GM23338 (cell line): ENCODE measurements at regions not wholly inside any gene's neighbourhood (a gene's known extent, or its start where the extent isn't known, plus 50 kb on each side); places are given as distances from the start of the nearest gene placed in this dataset.

Source experiments
- ATAC-seq: fragments of 200-7000 bp; cut with Tn5 transposase; 3 replicates; pipeline ENCODE4 v1.9.1; 2020
- DNase-seq: peaks from one replicate; pipeline ENCODE4 v3.0.0-alpha.2; 2015; ENCODE audit warnings: low spot score
- H2AFZ ChIP-seq: fragments of 200-600 bp; sonication (generic); 2 replicates; pipeline ENCODE4 v1.8.0; 2016; ENCODE audit warnings: antibody characterized with exemption, mild to moderate bottlenecking, moderate library complexity
- H3F3A ChIP-seq: fragments of 200-600 bp; sonication (generic); replicated peaks from 2 replicates; pipeline ENCODE4 v1.8.0; 2017; ENCODE audit warnings: antibody characterized with exemption, mixed run types, low read depth
- H3K27ac ChIP-seq: fragments of 200-600 bp; sonication (generic); 2 replicates; pipeline ENCODE4 v1.6.1; 2016; ENCODE audit warnings: low read depth
- H3K27me3 ChIP-seq: fragments of 200-600 bp; sonication (generic); 2 replicates; pipeline ENCODE4 v1.8.0; 2016; ENCODE audit warnings: mild to moderate bottlenecking, mixed run types, moderate library complexity; ENCODE audit not compliant: insufficient read depth
- H3K36me3 ChIP-seq: fragments of 200-600 bp; sonication (generic); 2 replicates; pipeline ENCODE4 v1.8.0; 2016; ENCODE audit warnings: mild to moderate bottlenecking; ENCODE audit not compliant: insufficient read depth
- H3K4me1 ChIP-seq: fragments of 200-600 bp; sonication (generic); 2 replicates; pipeline ENCODE4 v1.8.0; 2016; ENCODE audit warnings: mild to moderate bottlenecking, moderate library complexity; ENCODE audit not compliant: insufficient read depth
- H3K4me2 ChIP-seq: fragments of 200-600 bp; sonication (generic); 2 replicates; pipeline ENCODE4 v1.7.1; 2017; ENCODE audit warnings: mixed run types
- H3K4me3 ChIP-seq: fragments of 200-600 bp; sonication (generic); 2 replicates; pipeline ENCODE4 v1.6.1; 2016; ENCODE audit warnings: mixed run types
- H3K79me2 ChIP-seq: fragments of 200-600 bp; sonication (generic); replicated peaks from 2 replicates; pipeline ENCODE4 v1.8.0; 2017; ENCODE audit warnings: mild to moderate bottlenecking; ENCODE audit not compliant: insufficient read depth
- H3K9me2 ChIP-seq: fragments of 200-600 bp; sonication (generic); 2 replicates; pipeline ENCODE4 v1.8.0; 2017; ENCODE audit not compliant: insufficient read depth
- H4K20me1 ChIP-seq: fragments of 200-600 bp; sonication (generic); replicated peaks from 2 replicates; pipeline ENCODE4 v1.8.0; 2017; ENCODE audit warnings: mild to moderate bottlenecking; ENCODE audit not compliant: insufficient read depth
- H3K27ac Mint-ChIP-seq: 2 replicates; pipeline ENCODE4 v1.8.0; 2020; ENCODE audit warnings: inconsistent platforms, mild to moderate bottlenecking, moderate library complexity, mixed read lengths
- H3K27me3 Mint-ChIP-seq: 3 replicates; pipeline ENCODE4 v1.8.0; 2022; ENCODE audit warnings: low read depth, mild to moderate bottlenecking, moderate library complexity, mixed read lengths, inconsistent platforms; ENCODE audit not compliant: insufficient read depth, poor library complexity
- H3K36me3 Mint-ChIP-seq: 3 replicates; pipeline ENCODE4 v1.8.0; 2021; ENCODE audit warnings: low read depth, mild to moderate bottlenecking, inconsistent platforms, moderate library complexity, mixed read lengths
- H3K4me1 Mint-ChIP-seq: 3 replicates; pipeline ENCODE4 v1.8.0; 2020; ENCODE audit warnings: mild to moderate bottlenecking, inconsistent platforms, mixed read lengths
- H3K4me3 Mint-ChIP-seq: 3 replicates; pipeline ENCODE4 v1.8.0; 2021; ENCODE audit warnings: moderate library complexity, mild to moderate bottlenecking, inconsistent platforms, mixed read lengths
- H3K9me3 Mint-ChIP-seq: 3 replicates; pipeline ENCODE4 v1.8.0; 2020; ENCODE audit warnings: moderate library complexity, mild to moderate bottlenecking, inconsistent platforms, mixed read lengths
- CREB1 ChIP-seq: fragments of 250-450 bp; sonication (Bioruptor Pico); IDR thresholded peaks from 2 replicates; pipeline ENCODE4 v1.5.0; 2020; ENCODE audit warnings: low read depth, mild to moderate bottlenecking, moderate library complexity
- EZH2 ChIP-seq: fragments of 200-600 bp; sonication (generic); IDR thresholded peaks from one replicate; pipeline ENCODE4 v1.8.0; 2017; ENCODE audit warnings: antibody characterized with exemption, mild to moderate bottlenecking, low read depth; ENCODE audit not compliant: unreplicated experiment
- EZH2phosphoT487 ChIP-seq: fragments of 200-600 bp; sonication (generic); IDR thresholded peaks from one replicate; pipeline ENCODE4 v1.8.1; 2018; ENCODE audit warnings: antibody characterized with exemption; ENCODE audit not compliant: unreplicated experiment
- JUNB ChIP-seq: IDR thresholded peaks from one replicate; pipeline ENCODE4 v1.6.1; 2016; ENCODE audit warnings: antibody characterized with exemption; ENCODE audit not compliant: unreplicated experiment
- NANOG ChIP-seq: IDR thresholded peaks from 2 replicates; pipeline ENCODE4 v1.6.1; 2016; ENCODE audit warnings: antibody characterized with exemption, borderline replicate concordance
- POLR2AphosphoS5 ChIP-seq: IDR thresholded peaks from 2 replicates; pipeline ENCODE4 v1.6.1; 2016; ENCODE audit warnings: antibody characterized with exemption, low read depth
- STAT1 ChIP-seq: IDR thresholded peaks from one replicate; pipeline ENCODE4 v1.6.1; 2016; ENCODE audit warnings: antibody characterized with exemption; ENCODE audit not compliant: unreplicated experiment
- ZNF114 ChIP-seq: fragments of 250-450 bp; sonication (Bioruptor Pico); IDR thresholded peaks from 2 replicates; pipeline ENCODE4 v1.5.0; 2020; ENCODE audit warnings: mild to moderate bottlenecking, moderate library complexity
- ZNF331 ChIP-seq: fragments of 250-450 bp; sonication (Bioruptor Pico); IDR thresholded peaks from 2 replicates; pipeline ENCODE4 v1.5.0; 2020; ENCODE audit warnings: low read depth, mild to moderate bottlenecking, moderate library complexity
- TF ChIP-seq, protein P1 (sequence below): IDR thresholded peaks from one replicate; pipeline ENCODE4 v1.6.1; 2018; ENCODE audit warnings: antibody characterized with exemption; ENCODE audit not compliant: unreplicated experiment
- TF ChIP-seq, protein P2 (sequence below): IDR thresholded peaks from 2 replicates; pipeline ENCODE4 v1.6.1; 2016; ENCODE audit warnings: antibody characterized with exemption
- TF ChIP-seq, protein P3 (sequence below): fragments of 250-450 bp; sonication (Bioruptor Pico); IDR thresholded peaks from 2 replicates; pipeline ENCODE4 v1.5.0; 2020; ENCODE audit warnings: mild to moderate bottlenecking, moderate library complexity

DNA sequence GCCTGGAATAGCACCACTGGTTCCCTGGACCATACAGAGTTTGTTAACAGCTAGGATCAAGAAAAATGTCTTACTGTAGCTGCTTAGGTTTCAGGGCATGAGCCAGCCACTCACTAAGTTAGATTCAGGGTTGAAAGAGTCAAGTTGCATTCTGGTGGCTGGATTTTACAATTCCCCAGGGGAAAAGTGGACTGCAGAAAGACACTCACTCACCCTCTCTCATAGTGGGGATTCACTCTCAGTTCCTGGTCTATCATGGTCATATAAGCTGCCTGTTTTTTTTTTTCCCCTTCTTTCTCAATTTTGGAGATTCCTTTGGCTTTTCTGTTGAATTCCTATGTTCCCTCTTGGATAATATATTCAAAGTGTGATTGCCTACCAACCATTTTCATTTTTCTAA lies 744.2 kb upstream of the GRIA3 start:
- ATAC-seq = no peak
- no peaks in the 10 kb centered on the region for H3K79me2 ChIP-seq
- H3K4me3 Mint-ChIP-seq = no peak overlapping the region
- H3K4me3 ChIP-seq = no peak overlapping the region
- H3K27me3 ChIP-seq = no peaks in the 10 kb centered on the region
- H3K27ac Mint-ChIP-seq = no peak overlapping the region
- no peak overlapping the region for H2AFZ ChIP-seq
- H4K20me1 ChIP-seq = no peaks in the 10 kb centered on the region
- no peaks in the 10 kb centered on the region for H3K27me3 Mint-ChIP-seq
- H3K27ac ChIP-seq = no peak overlapping the region
- H3K9me2 ChIP-seq = no peaks in the 10 kb centered on the region
- no peak for DNase-seq
- H3K36me3 ChIP-seq = no peaks in the 10 kb centered on the region
- H3F3A ChIP-seq = no peaks in the 10 kb centered on the region
- no peaks in the 10 kb centered on the region for H3K36me3 Mint-ChIP-seq
- no peaks in the 10 kb centered on the region for H3K4me1 ChIP-seq
- no peak overlapping the region for H3K4me2 ChIP-seq
- TF ChIP-seq ZNF331 (CRISPR knock-in tag) = no peak
- no peaks in the 10 kb centered on the region for H3K9me3 Mint-ChIP-seq
- no peaks in the 10 kb centered on the region for H3K4me1 Mint-ChIP-seq

DNA sequence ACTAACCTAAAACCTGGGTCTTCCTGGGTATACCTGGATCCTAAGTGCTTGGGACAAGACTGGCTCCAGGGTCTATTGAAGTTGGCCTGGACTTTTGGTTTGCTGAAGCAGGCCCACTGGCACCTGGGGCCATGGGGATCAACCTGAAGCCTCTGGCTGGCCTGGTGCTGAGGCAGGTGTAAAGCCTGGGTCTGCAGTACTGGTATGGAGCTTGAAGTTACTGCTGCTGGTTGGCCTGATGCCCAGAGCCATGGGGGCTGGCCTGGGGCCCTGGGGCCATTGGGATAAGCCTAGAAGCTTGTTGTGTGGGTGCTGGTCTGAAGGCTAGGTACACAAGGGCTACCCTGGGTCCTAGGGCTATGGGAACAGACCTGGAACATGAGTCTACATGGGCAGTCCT lies 743.2 kb upstream of the GRIA3 start:
- H3K9me3 Mint-ChIP-seq = no peaks in the 10 kb centered on the region
- ATAC-seq = no peak
- no peak for TF ChIP-seq EZH2phosphoT487
- TF ChIP-seq JUNB = no peak
- no peak for TF ChIP-seq NANOG
- TF ChIP-seq, protein P1, sequence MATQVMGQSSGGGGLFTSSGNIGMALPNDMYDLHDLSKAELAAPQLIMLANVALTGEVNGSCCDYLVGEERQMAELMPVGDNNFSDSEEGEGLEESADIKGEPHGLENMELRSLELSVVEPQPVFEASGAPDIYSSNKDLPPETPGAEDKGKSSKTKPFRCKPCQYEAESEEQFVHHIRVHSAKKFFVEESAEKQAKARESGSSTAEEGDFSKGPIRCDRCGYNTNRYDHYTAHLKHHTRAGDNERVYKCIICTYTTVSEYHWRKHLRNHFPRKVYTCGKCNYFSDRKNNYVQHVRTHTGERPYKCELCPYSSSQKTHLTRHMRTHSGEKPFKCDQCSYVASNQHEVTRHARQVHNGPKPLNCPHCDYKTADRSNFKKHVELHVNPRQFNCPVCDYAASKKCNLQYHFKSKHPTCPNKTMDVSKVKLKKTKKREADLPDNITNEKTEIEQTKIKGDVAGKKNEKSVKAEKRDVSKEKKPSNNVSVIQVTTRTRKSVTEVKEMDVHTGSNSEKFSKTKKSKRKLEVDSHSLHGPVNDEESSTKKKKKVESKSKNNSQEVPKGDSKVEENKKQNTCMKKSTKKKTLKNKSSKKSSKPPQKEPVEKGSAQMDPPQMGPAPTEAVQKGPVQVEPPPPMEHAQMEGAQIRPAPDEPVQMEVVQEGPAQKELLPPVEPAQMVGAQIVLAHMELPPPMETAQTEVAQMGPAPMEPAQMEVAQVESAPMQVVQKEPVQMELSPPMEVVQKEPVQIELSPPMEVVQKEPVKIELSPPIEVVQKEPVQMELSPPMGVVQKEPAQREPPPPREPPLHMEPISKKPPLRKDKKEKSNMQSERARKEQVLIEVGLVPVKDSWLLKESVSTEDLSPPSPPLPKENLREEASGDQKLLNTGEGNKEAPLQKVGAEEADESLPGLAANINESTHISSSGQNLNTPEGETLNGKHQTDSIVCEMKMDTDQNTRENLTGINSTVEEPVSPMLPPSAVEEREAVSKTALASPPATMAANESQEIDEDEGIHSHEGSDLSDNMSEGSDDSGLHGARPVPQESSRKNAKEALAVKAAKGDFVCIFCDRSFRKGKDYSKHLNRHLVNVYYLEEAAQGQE = no peak
- TF ChIP-seq ZNF114 (CRISPR knock-in tag) = no peak
- no peak for TF ChIP-seq STAT1
- TF ChIP-seq, protein P2, sequence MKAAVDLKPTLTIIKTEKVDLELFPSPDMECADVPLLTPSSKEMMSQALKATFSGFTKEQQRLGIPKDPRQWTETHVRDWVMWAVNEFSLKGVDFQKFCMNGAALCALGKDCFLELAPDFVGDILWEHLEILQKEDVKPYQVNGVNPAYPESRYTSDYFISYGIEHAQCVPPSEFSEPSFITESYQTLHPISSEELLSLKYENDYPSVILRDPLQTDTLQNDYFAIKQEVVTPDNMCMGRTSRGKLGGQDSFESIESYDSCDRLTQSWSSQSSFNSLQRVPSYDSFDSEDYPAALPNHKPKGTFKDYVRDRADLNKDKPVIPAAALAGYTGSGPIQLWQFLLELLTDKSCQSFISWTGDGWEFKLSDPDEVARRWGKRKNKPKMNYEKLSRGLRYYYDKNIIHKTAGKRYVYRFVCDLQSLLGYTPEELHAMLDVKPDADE = no peak
- TF ChIP-seq, protein P3, sequence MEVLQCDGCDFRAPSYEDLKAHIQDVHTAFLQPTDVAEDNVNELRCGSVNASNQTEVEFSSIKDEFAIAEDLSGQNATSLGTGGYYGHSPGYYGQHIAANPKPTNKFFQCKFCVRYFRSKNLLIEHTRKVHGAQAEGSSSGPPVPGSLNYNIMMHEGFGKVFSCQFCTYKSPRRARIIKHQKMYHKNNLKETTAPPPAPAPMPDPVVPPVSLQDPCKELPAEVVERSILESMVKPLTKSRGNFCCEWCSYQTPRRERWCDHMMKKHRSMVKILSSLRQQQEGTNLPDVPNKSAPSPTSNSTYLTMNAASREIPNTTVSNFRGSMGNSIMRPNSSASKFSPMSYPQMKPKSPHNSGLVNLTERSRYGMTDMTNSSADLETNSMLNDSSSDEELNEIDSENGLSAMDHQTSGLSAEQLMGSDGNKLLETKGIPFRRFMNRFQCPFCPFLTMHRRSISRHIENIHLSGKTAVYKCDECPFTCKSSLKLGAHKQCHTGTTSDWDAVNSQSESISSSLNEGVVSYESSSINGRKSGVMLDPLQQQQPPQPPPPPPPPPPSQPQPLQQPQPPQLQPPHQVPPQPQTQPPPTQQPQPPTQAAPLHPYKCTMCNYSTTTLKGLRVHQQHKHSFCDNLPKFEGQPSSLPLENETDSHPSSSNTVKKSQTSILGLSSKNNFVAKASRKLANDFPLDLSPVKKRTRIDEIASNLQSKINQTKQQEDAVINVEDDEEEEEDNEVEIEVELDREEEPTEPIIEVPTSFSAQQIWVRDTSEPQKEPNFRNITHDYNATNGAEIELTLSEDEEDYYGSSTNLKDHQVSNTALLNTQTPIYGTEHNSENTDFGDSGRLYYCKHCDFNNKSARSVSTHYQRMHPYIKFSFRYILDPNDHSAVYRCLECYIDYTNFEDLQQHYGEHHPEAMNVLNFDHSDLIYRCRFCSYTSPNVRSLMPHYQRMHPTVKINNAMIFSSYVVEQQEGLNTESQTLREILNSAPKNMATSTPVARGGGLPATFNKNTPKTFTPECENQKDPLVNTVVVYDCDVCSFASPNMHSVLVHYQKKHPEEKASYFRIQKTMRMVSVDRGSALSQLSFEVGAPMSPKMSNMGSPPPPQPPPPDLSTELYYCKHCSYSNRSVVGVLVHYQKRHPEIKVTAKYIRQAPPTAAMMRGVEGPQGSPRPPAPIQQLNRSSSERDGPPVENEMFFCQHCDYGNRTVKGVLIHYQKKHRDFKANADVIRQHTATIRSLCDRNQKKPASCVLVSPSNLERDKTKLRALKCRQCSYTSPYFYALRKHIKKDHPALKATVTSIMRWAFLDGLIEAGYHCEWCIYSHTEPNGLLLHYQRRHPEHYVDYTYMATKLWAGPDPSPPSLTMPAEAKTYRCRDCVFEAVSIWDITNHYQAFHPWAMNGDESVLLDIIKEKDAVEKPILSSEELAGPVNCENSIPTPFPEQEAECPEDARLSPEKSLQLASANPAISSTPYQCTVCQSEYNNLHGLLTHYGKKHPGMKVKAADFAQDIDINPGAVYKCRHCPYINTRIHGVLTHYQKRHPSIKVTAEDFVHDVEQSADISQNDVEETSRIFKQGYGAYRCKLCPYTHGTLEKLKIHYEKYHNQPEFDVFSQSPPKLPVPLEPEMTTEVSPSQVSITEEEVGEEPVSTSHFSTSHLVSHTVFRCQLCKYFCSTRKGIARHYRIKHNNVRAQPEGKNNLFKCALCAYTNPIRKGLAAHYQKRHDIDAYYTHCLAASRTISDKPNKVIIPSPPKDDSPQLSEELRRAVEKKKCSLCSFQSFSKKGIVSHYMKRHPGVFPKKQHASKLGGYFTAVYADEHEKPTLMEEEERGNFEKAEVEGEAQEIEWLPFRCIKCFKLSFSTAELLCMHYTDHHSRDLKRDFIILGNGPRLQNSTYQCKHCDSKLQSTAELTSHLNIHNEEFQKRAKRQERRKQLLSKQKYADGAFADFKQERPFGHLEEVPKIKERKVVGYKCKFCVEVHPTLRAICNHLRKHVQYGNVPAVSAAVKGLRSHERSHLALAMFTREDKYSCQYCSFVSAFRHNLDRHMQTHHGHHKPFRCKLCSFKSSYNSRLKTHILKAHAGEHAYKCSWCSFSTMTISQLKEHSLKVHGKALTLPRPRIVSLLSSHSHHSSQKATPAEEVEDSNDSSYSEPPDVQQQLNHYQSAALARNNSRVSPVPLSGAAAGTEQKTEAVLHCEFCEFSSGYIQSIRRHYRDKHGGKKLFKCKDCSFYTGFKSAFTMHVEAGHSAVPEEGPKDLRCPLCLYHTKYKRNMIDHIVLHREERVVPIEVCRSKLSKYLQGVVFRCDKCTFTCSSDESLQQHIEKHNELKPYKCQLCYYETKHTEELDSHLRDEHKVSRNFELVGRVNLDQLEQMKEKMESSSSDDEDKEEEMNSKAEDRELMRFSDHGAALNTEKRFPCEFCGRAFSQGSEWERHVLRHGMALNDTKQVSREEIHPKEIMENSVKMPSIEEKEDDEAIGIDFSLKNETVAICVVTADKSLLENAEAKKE (CRISPR knock-in tag) = no peak
- TF ChIP-seq CREB1 (CRISPR knock-in tag) = no peak
- no peak for TF ChIP-seq ZNF331 (CRISPR knock-in tag)
- no peak for TF ChIP-seq EZH2
- TF ChIP-seq POLR2AphosphoS5 = no peak

More for the DNA sequence above, 743.2 kb upstream of the GRIA3 start:
- H3K4me1 ChIP-seq = no peaks in the 10 kb centered on the region
- no peaks in the 10 kb centered on the region for H3K36me3 Mint-ChIP-seq
- no peaks in the 10 kb centered on the region for H3F3A ChIP-seq
- DNase-seq = no peak
- no peaks in the 10 kb centered on the region for H3K9me2 ChIP-seq
- H3K27ac Mint-ChIP-seq = no peak overlapping the region
- H3K79me2 ChIP-seq = no peaks in the 10 kb centered on the region
- no peak overlapping the region for H3K4me2 ChIP-seq
- no peaks in the 10 kb centered on the region for H3K27me3 Mint-ChIP-seq
- no peak overlapping the region for H3K4me3 Mint-ChIP-seq
- H3K27ac ChIP-seq = no peak overlapping the region
- no peaks in the 10 kb centered on the region for H4K20me1 ChIP-seq
- H3K36me3 ChIP-seq = no peaks in the 10 kb centered on the region
- no peak overlapping the region for H2AFZ ChIP-seq
- no peaks in the 10 kb centered on the region for H3K27me3 ChIP-seq
- no peak overlapping the region for H3K4me3 ChIP-seq
- peaks cover 2% of the 10 kb centered on the region; the same call in 1 of the 3 replicates for H3K4me1 Mint-ChIP-seq
